Keratinocyte (primary cell): ENCODE measurements at regions not wholly inside any gene's neighbourhood (a gene's known extent, or its start where the extent isn't known, plus 50 kb on each side); places are given as distances from the start of the nearest gene placed in this dataset.

Source experiments
- CTCF ChIP-seq, 3 experiments: IDR thresholded peaks in 1 of 3; conservative IDR thresholded peaks in 1 of 3; optimal IDR thresholded peaks in 1 of 3; 2 replicates in 2 of 3; 3 replicates in 1 of 3; pipeline versions ENCODE3 to v1.5.1; 2011; ENCODE audit warnings: low read length in 3 of 3, mild to moderate bottlenecking in 3 of 3, moderate library complexity in 2 of 3, control low read depth in 1 of 3, inconsistent platforms in 1 of 3; ENCODE audit not compliant: insufficient read depth in 2 of 3; ENCODE audit errors: extremely low read depth in 1 of 3
- EZH2 ChIP-seq: IDR thresholded peaks from one replicate; pipeline ENCODE4 v1.6.1; 2012; ENCODE audit warnings: inconsistent platforms, mild to moderate bottlenecking, low read length, moderate library complexity

GRCh38 chr3:71949442-71949841 is 164.5 kb upstream of the PROK2 start:
- no peak for TF ChIP-seq CTCF (optimal IDR thresholded peaks at IDR 0.05 in 1 of 3, IDR thresholded peaks at IDR 0.05 in 1 of 3, conservative IDR thresholded peaks at IDR 0.05 in 1 of 3; ENCODE audit: extremely low read depth in 1 of 3, insufficient read depth in 2 of 3, low read length in 3 of 3)
- TF ChIP-seq EZH2 = no peak
